ENCODE measurements at regions not wholly inside any gene's neighbourhood (a gene's known extent, or its start where the extent isn't known, plus 50 kb on each side); places are given as distances from the start of the nearest gene placed in this dataset.

- H3K36me3 Mint-ChIP-seq = no peaks in the 10 kb centered on the region
- Histone ChIP-seq H3K4me3 (replicated peaks in 1 of 3; ENCODE audit: low read depth in 2 of 3, low read length in 3 of 3) (no peak overlapping the region), H2AFZ (ENCODE audit: insufficient read depth, low read depth, low read length, poor library complexity, severe bottlenecking) (no peak overlapping the region), H3K9me3 (replicated peaks in 1 of 2; ENCODE audit: control insufficient read depth in 1 of 2, insufficient read depth in 1 of 2, low read length in 2 of 2) (peaks cover 3 to 5% of the 10 kb centered on the region in 2 donors), H3K4me2 (replicated peaks; ENCODE audit: extremely low read depth, low read length, poor library complexity, severe bottlenecking) (no peak overlapping the region), H3K36me3 (replicated peaks in 1 of 2; ENCODE audit: control insufficient read depth in 1 of 2, insufficient read depth in 2 of 2, low read length in 2 of 2) (no peaks in the 10 kb centered on the region), H3K4me1 (ENCODE audit: control insufficient read depth in 1 of 2, insufficient read depth in 2 of 2, low read length in 2 of 2) (no peaks in the 10 kb centered on the region), H3K79me2 (ENCODE audit: insufficient read depth, low read length) (no peaks in the 10 kb centered on the region), H4K20me1 (ENCODE audit: insufficient read depth, low read length) (no peaks in the 10 kb centered on the region), H3K9ac (ENCODE audit: insufficient read depth, low read length, poor library complexity, severe bottlenecking) (no peak overlapping the region), H3K27ac (ENCODE audit: low read depth in 1 of 2, low read length in 2 of 2) (no peak overlapping the region), H3K27me3 (ENCODE audit: control insufficient read depth in 2 of 2, insufficient read depth in 2 of 2, low read length in 2 of 2) (no peaks in the 10 kb centered on the region)
- no peak overlapping the region for H3K27ac Mint-ChIP-seq
- intact Hi-C loops (cut with micrococcal nuclease) = no loop called here
- DNase-seq = no peak
- H3K9me3 Mint-ChIP-seq = peaks cover 5 to 16% (median 10%) of the 10 kb centered on the region in 7 donors
- H3K4me3 Mint-ChIP-seq = no peak overlapping the region
- TF ChIP-seq CTCF (IDR thresholded peaks at IDR 0.05) = no peak
- no peaks in the 10 kb centered on the region for H3K4me1 Mint-ChIP-seq
- peaks cover 2 to 4% (median 3%) of the 10 kb centered on the region in 3 donors for H3K27me3 Mint-ChIP-seq (ENCODE audit: low read depth in 3 of 3)
Observed at GRCh38 chr5:174479325-174479724, 245.1 kb upstream of the MSX2 start.

- Histone ChIP-seq H2AFZ (ENCODE audit: insufficient read depth, low read depth, low read length, poor library complexity, severe bottlenecking) (no peak overlapping the region), H3K9me3 (replicated peaks in 1 of 2; ENCODE audit: control insufficient read depth in 1 of 2, insufficient read depth in 1 of 2, low read length in 2 of 2) (peaks cover 7 to 10% of the 10 kb centered on the region in 2 donors), H3K4me1 (ENCODE audit: control insufficient read depth in 1 of 2, insufficient read depth in 2 of 2, low read length in 2 of 2) (no peaks in the 10 kb centered on the region), H3K27me3 (ENCODE audit: control insufficient read depth in 2 of 2, insufficient read depth in 2 of 2, low read length in 2 of 2) (no peaks in the 10 kb centered on the region), H3K4me2 (replicated peaks; ENCODE audit: extremely low read depth, low read length, poor library complexity, severe bottlenecking) (no peak overlapping the region), H4K20me1 (ENCODE audit: insufficient read depth, low read length) (no peaks in the 10 kb centered on the region), H3K9ac (ENCODE audit: insufficient read depth, low read length, poor library complexity, severe bottlenecking) (no peak overlapping the region), H3K4me3 (replicated peaks in 1 of 3; ENCODE audit: low read depth in 2 of 3, low read length in 3 of 3) (no peak overlapping the region), H3K79me2 (ENCODE audit: insufficient read depth, low read length) (no peaks in the 10 kb centered on the region), H3K27ac (ENCODE audit: low read depth in 1 of 2, low read length in 2 of 2) (no peak overlapping the region), H3K36me3 (replicated peaks in 1 of 2; ENCODE audit: control insufficient read depth in 1 of 2, insufficient read depth in 2 of 2, low read length in 2 of 2) (no peaks in the 10 kb centered on the region)
- no peak for DNase-seq
- Mint-ChIP-seq H3K36me3 (no peaks in the 10 kb centered on the region), H3K27me3 (ENCODE audit: low read depth in 3 of 3) (peaks cover 4 to 6% (median 6%) of the 10 kb centered on the region in 3 donors), H3K4me3 (no peak overlapping the region), H3K4me1 (no peaks in the 10 kb centered on the region), H3K9me3 (peaks cover 9 to 26% (median 13%) of the 10 kb centered on the region in 7 donors), H3K27ac (no peak overlapping the region)
- intact Hi-C loops (cut with micrococcal nuclease) = no loop called here
- TF ChIP-seq CTCF (IDR thresholded peaks at IDR 0.05) = no peak
- WGBS (ENCODE audit: insufficient coverage) = 100% methylated on average over 1 of the region's 1 CpG
Observed at GRCh38 chr5:174481737-174482136, 242.6 kb upstream of the MSX2 start.

All from CD14-positive monocyte (primary cell).